ENCODE measurements at regions not wholly inside any gene's neighbourhood (a gene's known extent, or its start where the extent isn't known, plus 50 kb on each side); places are given as distances from the start of the nearest gene placed in this dataset.
A peak's percentile ranks its signal among the peaks of the same experiment; 100 is the strongest.

GRCh38 chr11:28815110-28815509 is 706.9 kb downstream of the METTL15 start:
- DNase-seq (ENCODE audit: low spot score): no peak

GRCh38 chr11:28808771-28809170 is 700.6 kb downstream of the METTL15 start:
- peak; percentile 14 for DNase-seq (ENCODE audit: low spot score)

GRCh38 chr11:28799316-28799715 is 691.1 kb downstream of the METTL15 start:
- DNase-seq (ENCODE audit: low spot score): peak; percentile 58

- no peak for DNase-seq (ENCODE audit: low spot score)
Measured at GRCh38 chr11:28798286-28798685, 690.1 kb downstream of the METTL15 start.

GRCh38 chr11:28797536-28797935 is 689.3 kb downstream of the METTL15 start:
- DNase-seq (ENCODE audit: low spot score): no peak

- DNase-seq (ENCODE audit: low spot score): no peak
Measured at GRCh38 chr11:28794405-28794804, 686.2 kb downstream of the METTL15 start.

GRCh38 chr11:28793282-28793738 is 685.1 kb downstream of the METTL15 start:
- no peak for DNase-seq (ENCODE audit: low spot score)

GRCh38 chr11:28792856-28793255 is 684.7 kb downstream of the METTL15 start:
- no peak for DNase-seq (ENCODE audit: low spot score)

GRCh38 chr11:28787897-28788296 is 679.7 kb downstream of the METTL15 start:
- DNase-seq (ENCODE audit: low spot score): peak; percentile 55

- no peak for DNase-seq (ENCODE audit: low spot score)
Measured at GRCh38 chr11:28777126-28777525, 668.9 kb downstream of the METTL15 start.

GRCh38 chr11:28773606-28774005 is 665.4 kb downstream of the METTL15 start:
- DNase-seq (ENCODE audit: low spot score): no peak

GRCh38 chr11:28770806-28771205 is 662.6 kb downstream of the METTL15 start:
- DNase-seq (ENCODE audit: low spot score): peak; percentile 13

GRCh38 chr11:28767574-28767973 is 659.4 kb downstream of the METTL15 start:
- peak; percentile 89 for DNase-seq (ENCODE audit: low spot score)

GRCh38 chr11:28763876-28764275 is 655.7 kb downstream of the METTL15 start:
- no peak for DNase-seq (ENCODE audit: low spot score)

GRCh38 chr11:28763151-28763550 is 655.0 kb downstream of the METTL15 start:
- no peak for DNase-seq (ENCODE audit: low spot score)

GRCh38 chr11:28760676-28761390 is 652.6 kb downstream of the METTL15 start:
- DNase-seq (ENCODE audit: low spot score): peak; percentile 96

- DNase-seq (ENCODE audit: low spot score): peak; percentile 94
Measured at GRCh38 chr11:28759311-28759710, 651.1 kb downstream of the METTL15 start.

- DNase-seq (ENCODE audit: low spot score): peak; percentile 85
Measured at GRCh38 chr11:28757725-28758515, 649.7 kb downstream of the METTL15 start.

- DNase-seq (ENCODE audit: low spot score): peak; percentile 96
Measured at GRCh38 chr11:28756977-28757376, 648.8 kb downstream of the METTL15 start.

GRCh38 chr11:28743061-28743550 is 634.9 kb downstream of the METTL15 start:
- DNase-seq (ENCODE audit: low spot score): no peak

GRCh38 chr11:28739489-28740280 is 631.5 kb downstream of the METTL15 start:
- DNase-seq (ENCODE audit: low spot score): no peak

- DNase-seq (ENCODE audit: low spot score): peak; percentile 73
Measured at GRCh38 chr11:28738549-28738948, 630.4 kb downstream of the METTL15 start.

All from kidney tubule cell (primary cell).